Activated naive CD8-positive, alpha-beta T cell treated with anti-CD3 and anti-CD28 coated beads, Interleukin-2, amount 10 ng/mL, durations not matched to agents 7 days and 5 days (primary cell): ENCODE measurements at regions not wholly inside any gene's neighbourhood (a gene's known extent, or its start where the extent isn't known, plus 50 kb on each side); places are given as distances from the start of the nearest gene placed in this dataset.

ENCODE experiments used
- ATAC-seq: fragments of 150-1000 bp; cut with Tn5 transposase; one replicate; pipeline ENCODE4 v1.10.0; 2021; ENCODE audit warnings: low read depth, moderate library complexity
- POLR2A ChIA-PET: fragments of 350-600 bp; sonication (Branson Sonifier 250); formaldehyde crosslinking; loops from one replicate; lab custom pipeline; 2021; ENCODE audit warnings: antibody characterized with exemption; lab: Charles Lee
- DNase-seq: peaks from one replicate; pipeline ENCODE4 v3.0.0; 2021
- H3K27ac Mint-ChIP-seq: one replicate; pipeline ENCODE4 v1.8.0; 2022; ENCODE audit warnings: mild to moderate bottlenecking, mixed read lengths
- H3K27me3 Mint-ChIP-seq: one replicate; pipeline ENCODE4 v1.8.0; 2022; ENCODE audit warnings: mild to moderate bottlenecking, moderate library complexity, mixed read lengths
- H3K36me3 Mint-ChIP-seq: one replicate; pipeline ENCODE4 v1.8.0; 2021; ENCODE audit warnings: mild to moderate bottlenecking, mixed read lengths
- H3K4me1 Mint-ChIP-seq: one replicate; pipeline ENCODE4 v1.8.0; 2021; ENCODE audit warnings: mixed read lengths
- H3K4me3 Mint-ChIP-seq: one replicate; pipeline ENCODE4 v1.8.0; 2022; ENCODE audit warnings: mild to moderate bottlenecking, moderate library complexity, mixed read lengths
- H3K9me3 Mint-ChIP-seq: one replicate; pipeline ENCODE4 v1.8.0; 2021; ENCODE audit warnings: mixed read lengths

DNA sequence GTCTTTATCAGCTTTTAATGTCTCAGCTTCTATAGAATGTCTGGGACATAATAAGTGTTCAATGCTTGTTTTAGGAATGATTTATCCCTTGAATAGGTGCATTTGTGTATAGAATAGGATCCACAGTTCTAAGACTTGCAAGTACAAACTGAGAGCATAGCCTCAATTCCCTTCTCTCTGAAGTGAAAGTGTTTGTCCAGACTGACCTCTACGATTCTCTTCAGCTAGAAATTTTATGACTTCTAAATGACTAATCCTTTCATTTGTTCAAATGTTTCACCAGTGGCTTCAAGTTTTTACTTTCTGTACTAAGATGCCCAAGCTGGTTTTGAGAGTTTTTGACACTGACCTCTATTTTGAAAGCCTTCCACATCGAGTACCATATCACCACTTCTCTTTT, 608.2 kb upstream of the ADGRL4 start:
- POLR2A ChIA-PET = no interaction called here
- Mint-ChIP-seq H3K27me3 (no peaks in the 10 kb centered on the region), H3K4me1 (no peaks in the 10 kb centered on the region), H3K36me3 (no peaks in the 10 kb centered on the region), H3K9me3 (peaks cover 1% of the 10 kb centered on the region), H3K27ac (no peak overlapping the region), H3K4me3 (no peak overlapping the region)
- no peak for ATAC-seq
- no peak for DNase-seq

- no peaks in the 10 kb centered on the region for H3K36me3 Mint-ChIP-seq
- H3K4me3 Mint-ChIP-seq = no peak overlapping the region
- ATAC-seq (no peak), DNase-seq (no peak)
- POLR2A ChIA-PET = no interaction called here
- H3K27me3 Mint-ChIP-seq = no peaks in the 10 kb centered on the region
- no peak overlapping the region for H3K27ac Mint-ChIP-seq
- H3K4me1 Mint-ChIP-seq = no peaks in the 10 kb centered on the region
- H3K9me3 Mint-ChIP-seq = peaks cover 1% of the 10 kb centered on the region
These were observed 607.6 kb upstream of the ADGRL4 start for GRCh38 chr1:79614106-79614505.

GRCh38 chr1:79613046-79613445, 606.5 kb upstream of the ADGRL4 start:
- Mint-ChIP-seq H3K27ac (no peak overlapping the region), H3K27me3 (no peaks in the 10 kb centered on the region), H3K4me1 (no peaks in the 10 kb centered on the region), H3K36me3 (no peaks in the 10 kb centered on the region), H3K4me3 (no peak overlapping the region), H3K9me3 (peaks cover 1% of the 10 kb centered on the region)
- POLR2A ChIA-PET = no interaction called here
- DNase-seq (no peak), ATAC-seq (no peak)

DNA sequence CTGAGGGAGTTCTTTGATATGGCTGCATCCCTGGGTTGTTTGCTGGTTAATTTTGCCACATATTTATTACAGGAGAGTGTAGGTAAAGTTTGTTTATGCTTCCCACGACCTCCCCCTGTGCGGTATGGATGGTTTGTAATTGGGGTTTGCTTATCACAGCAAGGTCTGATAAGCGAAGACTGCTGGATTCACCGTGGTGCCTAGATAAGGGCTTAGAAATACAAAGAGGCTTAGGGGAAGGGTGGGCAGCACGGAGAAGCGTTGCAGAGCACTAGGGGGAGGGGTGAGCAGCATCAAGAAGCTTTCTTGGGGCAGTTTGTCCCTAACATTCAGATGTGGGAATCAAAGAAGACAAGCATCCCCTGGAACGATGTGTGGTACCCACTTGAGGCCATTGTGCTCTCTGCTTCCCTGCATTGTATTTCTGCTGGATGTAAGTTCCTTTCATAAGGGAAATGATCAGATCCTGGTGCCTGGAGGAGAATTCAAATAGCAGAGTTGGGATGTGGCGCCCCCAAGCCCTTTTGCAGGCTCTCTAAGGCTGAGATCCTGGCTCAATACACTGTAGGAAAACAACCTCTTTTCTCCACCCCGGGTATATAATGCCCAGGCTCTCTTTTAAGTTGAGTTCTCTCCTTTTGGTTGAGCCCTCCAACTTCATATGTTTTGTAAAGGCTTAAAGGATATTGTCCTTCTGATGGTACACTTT, 598.1 kb upstream of the ADGRL4 start:
- ATAC-seq (no peak), DNase-seq (no peak)
- Mint-ChIP-seq H3K27me3 (no peaks in the 10 kb centered on the region), H3K9me3 (no peaks in the 10 kb centered on the region), H3K36me3 (no peaks in the 10 kb centered on the region), H3K27ac (no peak overlapping the region), H3K4me3 (no peak overlapping the region), H3K4me1 (no peaks in the 10 kb centered on the region)
- POLR2A ChIA-PET = no interaction called here

GRCh38 chr1:79603843-79604242, 597.3 kb upstream of the ADGRL4 start:
- no peaks in the 10 kb centered on the region for H3K4me1 Mint-ChIP-seq
- no peak overlapping the region for H3K27ac Mint-ChIP-seq
- POLR2A ChIA-PET = no interaction called here
- no peaks in the 10 kb centered on the region for H3K9me3 Mint-ChIP-seq
- no peak overlapping the region for H3K4me3 Mint-ChIP-seq
- no peaks in the 10 kb centered on the region for H3K27me3 Mint-ChIP-seq
- ATAC-seq (no peak), DNase-seq (no peak)
- no peaks in the 10 kb centered on the region for H3K36me3 Mint-ChIP-seq

DNA sequence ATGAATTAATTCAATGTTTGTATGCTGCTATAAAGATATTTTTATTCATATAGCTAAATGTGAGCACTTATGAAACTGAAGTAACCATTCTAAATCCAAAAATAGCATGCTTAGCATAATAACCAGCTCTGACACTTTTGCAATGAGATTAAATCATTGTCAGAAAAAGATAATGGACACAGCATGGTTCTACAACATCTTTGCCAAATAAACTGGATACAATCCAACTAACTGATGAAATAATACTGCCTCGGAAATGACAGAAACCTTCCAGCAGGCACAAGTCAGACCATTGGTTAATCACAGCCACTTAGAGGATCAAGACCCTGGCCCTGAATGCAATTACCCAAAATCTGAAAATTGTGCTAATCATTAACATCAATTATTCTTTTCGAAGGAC, 592.7 kb upstream of the ADGRL4 start:
- ATAC-seq = no peak
- no peak for DNase-seq
- POLR2A ChIA-PET = no interaction called here
- H3K36me3 Mint-ChIP-seq = no peaks in the 10 kb centered on the region
- H3K4me1 Mint-ChIP-seq = no peaks in the 10 kb centered on the region
- H3K9me3 Mint-ChIP-seq = no peaks in the 10 kb centered on the region
- H3K4me3 Mint-ChIP-seq = no peak overlapping the region
- H3K27ac Mint-ChIP-seq = no peak overlapping the region
- H3K27me3 Mint-ChIP-seq = no peaks in the 10 kb centered on the region

DNA sequence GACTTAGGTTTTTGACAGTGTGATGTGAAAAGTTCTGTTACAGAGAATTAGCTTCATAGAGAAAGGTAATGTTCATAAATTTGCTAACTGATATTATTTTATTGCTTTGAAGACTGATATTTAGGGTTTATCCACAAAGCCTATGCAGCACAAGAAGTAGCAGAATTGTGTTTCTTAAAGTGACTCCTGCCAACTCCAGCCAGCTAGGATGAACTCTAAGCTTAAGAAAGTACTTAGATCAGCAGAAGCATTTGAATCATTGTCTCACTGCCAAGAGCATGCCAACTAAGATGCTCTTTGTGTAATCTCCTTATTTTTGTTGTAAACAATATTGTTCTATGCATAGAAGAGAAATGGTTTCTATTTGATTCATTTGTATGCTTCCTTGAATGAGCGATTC, 589.4 kb upstream of the ADGRL4 start:
- H3K4me3 Mint-ChIP-seq = no peak overlapping the region

DNA sequence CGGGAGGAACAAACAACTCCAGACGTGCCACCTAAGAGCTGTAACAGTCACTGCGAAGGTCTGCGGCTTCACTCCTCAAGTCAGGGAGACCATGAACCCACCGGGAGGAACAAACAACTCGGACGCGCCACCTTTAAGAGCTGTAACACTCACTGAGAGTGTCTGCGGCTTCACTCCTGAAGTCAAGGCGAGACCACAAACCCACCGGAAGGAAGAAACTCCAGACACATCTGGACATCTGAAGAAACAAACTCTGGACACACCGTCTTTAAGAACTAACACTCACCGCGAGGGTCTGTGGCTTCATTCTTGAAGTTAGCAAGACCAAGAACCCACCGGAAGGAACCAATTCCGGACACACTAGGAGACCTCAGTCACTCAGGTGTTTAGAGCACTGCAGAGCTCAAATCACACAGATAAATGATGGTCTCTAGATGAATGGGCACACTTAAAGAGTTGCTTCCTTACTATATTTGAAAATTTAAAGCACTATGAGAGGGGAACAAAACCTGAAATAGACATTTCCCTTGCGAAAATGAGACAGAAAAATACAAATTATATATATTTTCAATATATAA, 587.7 kb upstream of the ADGRL4 start:
- no peaks in the 10 kb centered on the region for H3K36me3 Mint-ChIP-seq
- no peak overlapping the region for H3K27ac Mint-ChIP-seq
- no peak for DNase-seq
- no peaks in the 10 kb centered on the region for H3K27me3 Mint-ChIP-seq
- H3K4me3 Mint-ChIP-seq = no peak overlapping the region
- POLR2A ChIA-PET = no interaction called here
- H3K4me1 Mint-ChIP-seq = no peaks in the 10 kb centered on the region
- no peaks in the 10 kb centered on the region for H3K9me3 Mint-ChIP-seq
- no peak for ATAC-seq

More for the DNA sequence above, 589.4 kb upstream of the ADGRL4 start:
- no peak for DNase-seq
- ATAC-seq = no peak
- H3K4me1 Mint-ChIP-seq = no peaks in the 10 kb centered on the region
- H3K27ac Mint-ChIP-seq = no peak overlapping the region
- POLR2A ChIA-PET = no interaction called here
- no peaks in the 10 kb centered on the region for H3K9me3 Mint-ChIP-seq
- H3K36me3 Mint-ChIP-seq = no peaks in the 10 kb centered on the region
- H3K27me3 Mint-ChIP-seq = no peaks in the 10 kb centered on the region

DNA sequence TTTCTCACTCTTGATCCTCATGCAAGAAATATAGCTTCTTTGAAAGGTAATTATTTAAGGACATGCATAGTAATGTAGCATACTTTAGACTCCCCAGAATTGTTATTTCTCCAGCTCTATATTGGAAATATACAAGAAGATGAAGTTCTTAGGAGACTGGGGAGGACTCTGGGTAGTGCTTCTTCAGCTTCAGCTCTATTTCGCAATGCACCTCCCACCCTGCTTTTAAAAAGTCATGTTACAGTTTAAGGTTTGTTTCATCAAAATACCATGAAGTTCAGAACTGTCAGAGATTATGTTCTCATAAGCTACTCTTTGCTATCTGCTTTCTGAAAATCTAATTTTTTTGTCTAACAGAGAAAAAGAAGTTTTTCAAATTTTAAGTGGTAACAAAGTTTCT, 586.2 kb upstream of the ADGRL4 start:
- Mint-ChIP-seq H3K4me3 (no peak overlapping the region), H3K36me3 (no peaks in the 10 kb centered on the region)
- POLR2A ChIA-PET = no interaction called here

DNA sequence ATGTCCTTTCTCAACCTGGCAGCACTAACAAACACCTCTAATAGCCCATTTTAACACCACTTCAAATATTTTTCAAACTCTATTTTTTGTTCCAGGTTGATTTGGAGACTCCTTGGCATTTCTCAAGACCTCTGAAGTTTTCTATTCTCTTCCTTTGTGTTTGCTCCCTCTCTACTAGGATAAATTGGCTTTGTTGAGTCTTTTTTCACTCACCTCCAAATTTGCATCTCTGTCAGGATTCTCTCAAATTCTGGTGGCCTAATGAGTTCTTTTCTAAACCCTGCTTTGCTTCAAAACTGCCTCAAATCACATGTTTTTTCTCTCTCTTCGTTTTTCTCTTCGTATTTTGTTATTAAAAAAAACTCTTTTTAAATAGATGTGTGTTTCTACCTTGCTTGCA, 582.2 kb upstream of the ADGRL4 start:
- no peak for ATAC-seq
- no peak overlapping the region for H3K27ac Mint-ChIP-seq
- no peaks in the 10 kb centered on the region for H3K4me1 Mint-ChIP-seq
- no peaks in the 10 kb centered on the region for H3K9me3 Mint-ChIP-seq
- POLR2A ChIA-PET = no interaction called here
- no peak for DNase-seq
- no peaks in the 10 kb centered on the region for H3K36me3 Mint-ChIP-seq
- no peaks in the 10 kb centered on the region for H3K27me3 Mint-ChIP-seq
- H3K4me3 Mint-ChIP-seq = no peak overlapping the region

More for the DNA sequence above, 586.2 kb upstream of the ADGRL4 start:
- Mint-ChIP-seq H3K27me3 (no peaks in the 10 kb centered on the region), H3K27ac (no peak overlapping the region), H3K9me3 (no peaks in the 10 kb centered on the region), H3K4me1 (no peaks in the 10 kb centered on the region)
- ATAC-seq = no peak
- no peak for DNase-seq

DNA sequence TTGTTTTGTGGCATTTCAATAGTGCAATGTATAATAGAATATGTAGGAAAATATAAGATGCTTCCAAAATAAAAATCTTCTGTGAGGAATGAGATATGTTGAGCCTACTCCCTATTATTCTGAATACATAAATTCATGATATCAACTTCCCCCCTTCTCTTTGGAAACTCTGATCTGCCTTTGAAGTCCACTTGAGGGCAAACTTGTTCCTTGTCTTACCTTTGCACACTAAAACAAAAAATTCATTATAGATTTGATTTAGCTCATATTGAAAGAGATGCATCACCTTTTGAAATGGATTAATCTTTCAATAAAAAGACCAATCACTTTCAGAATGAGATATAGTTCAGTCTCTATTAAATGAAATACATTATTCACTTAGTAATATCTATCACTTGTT, 580.7 kb upstream of the ADGRL4 start:
- Mint-ChIP-seq H3K4me3 (no peak overlapping the region), H3K9me3 (peaks cover 4% of the 10 kb centered on the region), H3K4me1 (no peaks in the 10 kb centered on the region), H3K27me3 (no peaks in the 10 kb centered on the region), H3K27ac (no peak overlapping the region), H3K36me3 (no peaks in the 10 kb centered on the region)
- no peak for DNase-seq
- POLR2A ChIA-PET = no interaction called here
- no peak for ATAC-seq

GRCh38 chr1:79585801-79586200, 579.3 kb upstream of the ADGRL4 start:
- Mint-ChIP-seq H3K9me3 (peaks cover 4% of the 10 kb centered on the region), H3K36me3 (no peaks in the 10 kb centered on the region), H3K27me3 (no peaks in the 10 kb centered on the region), H3K4me3 (no peak overlapping the region), H3K27ac (no peak overlapping the region), H3K4me1 (no peaks in the 10 kb centered on the region)
- DNase-seq (no peak), ATAC-seq (no peak)
- POLR2A ChIA-PET = no interaction called here

GRCh38 chr1:79575424-79575823, 568.9 kb upstream of the ADGRL4 start:
- Mint-ChIP-seq H3K27me3 (no peaks in the 10 kb centered on the region), H3K4me3 (no peak overlapping the region), H3K36me3 (no peaks in the 10 kb centered on the region), H3K4me1 (no peaks in the 10 kb centered on the region), H3K9me3 (no peaks in the 10 kb centered on the region), H3K27ac (no peak overlapping the region)
- ATAC-seq (no peak), DNase-seq (no peak)
- POLR2A ChIA-PET = no interaction called here

- no peaks in the 10 kb centered on the region for H3K4me1 Mint-ChIP-seq
- ATAC-seq = no peak
- H3K9me3 Mint-ChIP-seq = peaks cover 2% of the 10 kb centered on the region
These were observed 561.9 kb upstream of the ADGRL4 start for GRCh38 chr1:79568411-79568810.

More at GRCh38 chr1:79568411-79568810, 561.9 kb upstream of the ADGRL4 start:
- Mint-ChIP-seq H3K27me3 (no peaks in the 10 kb centered on the region), H3K27ac (no peak overlapping the region), H3K4me3 (no peak overlapping the region), H3K36me3 (no peaks in the 10 kb centered on the region)
- no peak for DNase-seq
- POLR2A ChIA-PET = no interaction called here
